ENCODE measurements at regions not wholly inside any gene's neighbourhood (a gene's known extent, or its start where the extent isn't known, plus 50 kb on each side); places are given as distances from the start of the nearest gene placed in this dataset.

- Mint-ChIP-seq H3K4me3 (peak overlapping the region in 8 of 10 donors; percentile 3 to 69 (median 42)), H3K27ac (peak overlapping the region; percentile 92 to 98 (median 96)), H3K36me3 (peaks cover 0 to 4% (median 0%) of the 10 kb centered on the region in 3 donors), H3K4me1 (peaks cover 41 to 93% (median 81%) of the 10 kb centered on the region in 4 donors), H3K9me3 (peaks cover 0 to 15% (median 0%) of the 10 kb centered on the region in 9 donors), H3K27me3 (no peaks in the 10 kb centered on the region)
- POLR2A ChIA-PET, result interaction anchor here (1.2 to 43.5 kb wide), 10 partner anchors 8 to 361 kb away, joined by 3 to 1530 read pairs (median 44); partner anchors contain the start of gene ZFP36L2
- no peak for DNase-seq
- ATAC-seq, result no peak
These were observed 54.6 kb downstream of the ZFP36L2 start for GRCh38 chr2:43171789-43172188.

- no peak for ATAC-seq
- POLR2A ChIA-PET, result interaction anchor here (0.5 to 43.5 kb wide), 10 partner anchors 10 to 360 kb away, joined by 3 to 1530 read pairs (median 43); partner anchors contain the start of gene ZFP36L2
- Mint-ChIP-seq H3K36me3 (peaks cover 0 to 4% (median 0%) of the 10 kb centered on the region in 3 donors), H3K9me3 (peaks cover 0 to 13% (median 0%) of the 10 kb centered on the region in 9 donors), H3K4me3 (peak overlapping the region; percentile 65 to 95 (median 88)), H3K4me1 (peaks cover 40 to 86% (median 77%) of the 10 kb centered on the region in 4 donors), H3K27me3 (no peaks in the 10 kb centered on the region), H3K27ac (peak overlapping the region; percentile 94 to 100 (median 97))
- DNase-seq, result peak in 2 of 10 donors; percentile 41 to 48
These were observed 55.9 kb downstream of the ZFP36L2 start for GRCh38 chr2:43170405-43171105.

GRCh38 chr2:43169987-43170386 is 56.4 kb downstream of the ZFP36L2 start:
- H3K4me3 Mint-ChIP-seq, result peak overlapping the region; percentile 65 to 95 (median 88)
- H3K36me3 Mint-ChIP-seq, result peaks cover 0 to 4% (median 0%) of the 10 kb centered on the region in 3 donors
- peak overlapping the region; percentile 94 to 100 (median 97) for H3K27ac Mint-ChIP-seq
- peaks cover 42 to 86% (median 77%) of the 10 kb centered on the region in 4 donors for H3K4me1 Mint-ChIP-seq
- ATAC-seq (peak; percentile 8 to 19), DNase-seq (peak in 8 of 10 donors; percentile 47 to 77 (median 69))
- H3K27me3 Mint-ChIP-seq, result no peaks in the 10 kb centered on the region
- H3K9me3 Mint-ChIP-seq, result peaks cover 0 to 7% (median 0%) of the 10 kb centered on the region in 9 donors
- POLR2A ChIA-PET, result interaction anchor here (1.3 to 43.5 kb wide), 8 partner anchors 9 to 359 kb away, joined by 4 to 1530 read pairs (median 46); partner anchors contain the start of gene ZFP36L2

- DNase-seq (peak in 7 of 10 donors; percentile 27 to 80 (median 44)), ATAC-seq (peak; percentile 31 to 39)
- no peaks in the 10 kb centered on the region for H3K27me3 Mint-ChIP-seq
- peak overlapping the region; percentile 65 to 95 (median 88) for H3K4me3 Mint-ChIP-seq
- POLR2A ChIA-PET, result interaction anchor here (1.1 to 43.5 kb wide), 9 partner anchors 8 to 52 kb away, joined by 3 to 1530 read pairs (median 46); partner anchors contain the start of gene ZFP36L2
- peaks cover 0 to under 1% (median 0%) of the 10 kb centered on the region in 9 donors for H3K9me3 Mint-ChIP-seq
- peak overlapping the region; percentile 94 to 100 (median 97) for H3K27ac Mint-ChIP-seq
- H3K36me3 Mint-ChIP-seq, result no peaks in the 10 kb centered on the region
- H3K4me1 Mint-ChIP-seq, result peaks cover 38 to 84% (median 75%) of the 10 kb centered on the region in 4 donors
These were observed 57.1 kb downstream of the ZFP36L2 start for GRCh38 chr2:43169099-43169945.

GRCh38 chr2:43168016-43168369 is 58.4 kb downstream of the ZFP36L2 start:
- H3K4me1 Mint-ChIP-seq, result peaks cover 37 to 80% (median 75%) of the 10 kb centered on the region in 4 donors
- DNase-seq (no peak), ATAC-seq (no peak)
- H3K4me3 Mint-ChIP-seq, result peak overlapping the region in 9 of 10 donors; percentile 26 to 95 (median 86)
- H3K9me3 Mint-ChIP-seq, result no peaks in the 10 kb centered on the region
- no peaks in the 10 kb centered on the region for H3K36me3 Mint-ChIP-seq
- peak overlapping the region; percentile 94 to 100 (median 97) for H3K27ac Mint-ChIP-seq
- POLR2A ChIA-PET, result interaction anchor here (1.2 to 43.5 kb wide), 7 partner anchors 7 to 53 kb away, joined by 3 to 1530 read pairs (median 47); partner anchors contain the start of gene ZFP36L2
- H3K27me3 Mint-ChIP-seq, result no peaks in the 10 kb centered on the region

- DNase-seq (no peak), ATAC-seq (no peak)
- Mint-ChIP-seq H3K27me3 (no peaks in the 10 kb centered on the region), H3K36me3 (no peaks in the 10 kb centered on the region), H3K9me3 (no peaks in the 10 kb centered on the region), H3K27ac (peak overlapping the region; percentile 18 to 86 (median 64)), H3K4me3 (peak overlapping the region in 1 of 10 donors; percentile 2), H3K4me1 (peaks cover 36 to 83% (median 81%) of the 10 kb centered on the region in 4 donors)
- POLR2A ChIA-PET, result interaction anchor here (28.6 to 43.5 kb wide), 2 partner anchors 27 to 56 kb away, joined by 1351 to 1530 read pairs; partner anchors contain the start of gene ZFP36L2
These were observed 60.9 kb downstream of the ZFP36L2 start for GRCh38 chr2:43165378-43166069.

GRCh38 chr2:43164686-43165085 is 61.7 kb downstream of the ZFP36L2 start:
- POLR2A ChIA-PET, result interaction anchor here (2.2 to 43.5 kb wide), 3 partner anchors 10 to 57 kb away, joined by 10 to 1530 read pairs (median 1351); partner anchors contain the start of gene ZFP36L2

GRCh38 chr2:43163584-43164270 is 62.7 kb downstream of the ZFP36L2 start:
- peaks cover 31 to 83% (median 80%) of the 10 kb centered on the region in 4 donors for H3K4me1 Mint-ChIP-seq
- peak overlapping the region; percentile 31 to 96 (median 84) for H3K27ac Mint-ChIP-seq
- H3K36me3 Mint-ChIP-seq, result no peaks in the 10 kb centered on the region
- ATAC-seq (no peak), DNase-seq (no peak)
- no peaks in the 10 kb centered on the region for H3K9me3 Mint-ChIP-seq
- POLR2A ChIA-PET, result interaction anchor here (0.8 to 43.5 kb wide), 6 partner anchors 8 to 58 kb away, joined by 3 to 1530 read pairs (median 7); partner anchors contain the start of gene ZFP36L2
- no peaks in the 10 kb centered on the region for H3K27me3 Mint-ChIP-seq
- H3K4me3 Mint-ChIP-seq, result peak overlapping the region in 1 of 10 donors; percentile 37

More at GRCh38 chr2:43164686-43165085, 61.7 kb downstream of the ZFP36L2 start:
- no peaks in the 10 kb centered on the region for H3K9me3 Mint-ChIP-seq
- H3K27ac Mint-ChIP-seq, result peak overlapping the region in 8 of 10 donors; percentile 23 to 96 (median 66)
- no peaks in the 10 kb centered on the region for H3K36me3 Mint-ChIP-seq
- no peak for DNase-seq
- H3K27me3 Mint-ChIP-seq, result no peaks in the 10 kb centered on the region
- peaks cover 33 to 84% (median 81%) of the 10 kb centered on the region in 4 donors for H3K4me1 Mint-ChIP-seq
- peak overlapping the region in 1 of 10 donors; percentile 22 for H3K4me3 Mint-ChIP-seq
- no peak for ATAC-seq

- POLR2A ChIA-PET, result interaction anchor here (1.6 to 43.5 kb wide), 5 partner anchors 7 to 59 kb away, joined by 3 to 1530 read pairs (median 42); partner anchors contain the start of gene ZFP36L2
- DNase-seq, result no peak
- no peak for ATAC-seq
- Mint-ChIP-seq H3K4me1 (peaks cover 29 to 83% (median 80%) of the 10 kb centered on the region in 4 donors), H3K27me3 (no peaks in the 10 kb centered on the region), H3K9me3 (no peaks in the 10 kb centered on the region), H3K27ac (peak overlapping the region; percentile 60 to 98 (median 88)), H3K36me3 (no peaks in the 10 kb centered on the region), H3K4me3 (peak overlapping the region in 1 of 10 donors; percentile 16)
These were observed 64.0 kb downstream of the ZFP36L2 start for GRCh38 chr2:43162511-43162776.

GRCh38 chr2:43161650-43162510 is 64.5 kb downstream of the ZFP36L2 start:
- Mint-ChIP-seq H3K4me3 (peak overlapping the region in 8 of 10 donors; percentile 1 to 57 (median 44)), H3K36me3 (no peaks in the 10 kb centered on the region), H3K27me3 (no peaks in the 10 kb centered on the region), H3K27ac (peak overlapping the region; percentile 91 to 99 (median 95)), H3K9me3 (no peaks in the 10 kb centered on the region), H3K4me1 (peaks cover 30 to 85% (median 81%) of the 10 kb centered on the region in 4 donors)
- DNase-seq (no peak), ATAC-seq (no peak)
- POLR2A ChIA-PET, result interaction anchor here (1.3 to 43.5 kb wide), 6 partner anchors 8 to 59 kb away, joined by 3 to 1530 read pairs (median 41); partner anchors contain the start of gene ZFP36L2

Data from naive thymus-derived CD8-positive, alpha-beta T cell (primary cell).